HG03060 (cell line): ENCODE measurements at regions not wholly inside any gene's neighbourhood (a gene's known extent, or its start where the extent isn't known, plus 50 kb on each side); places are given as distances from the start of the nearest gene placed in this dataset.
"Not testable (repeated sequence)": the region's sequence is repeated elsewhere in the genome, so short reads cannot be mapped to it uniquely, and the experiment has no call there.

Experiments
- ATAC-seq: cut with Tn5 transposase; IDR thresholded peaks from one replicate; pipeline ENCODE4 v1.9.1; 2021; ENCODE audit warnings: low read depth, moderate number of reproducible peaks; ENCODE audit not compliant: unreplicated experiment

DNA sequence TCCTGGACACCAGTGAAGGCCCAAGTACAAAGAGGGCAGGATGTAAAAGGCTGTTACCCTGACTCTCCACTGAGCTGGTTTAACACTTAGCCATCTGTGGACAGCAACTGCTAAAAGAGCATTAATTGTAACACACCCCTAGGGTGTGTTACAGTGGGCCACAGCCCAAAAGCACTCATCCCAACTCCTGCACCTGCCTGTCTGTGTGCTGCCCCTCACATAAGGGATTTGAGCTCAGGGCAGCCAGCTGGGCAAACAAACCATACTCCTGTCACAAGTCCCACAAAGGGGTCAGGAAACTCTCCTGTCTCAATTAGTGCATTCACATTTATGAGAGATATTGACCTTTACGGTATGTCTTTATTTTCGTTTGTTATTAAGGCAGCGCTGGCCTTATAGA, 833.1 kb upstream of the NXPH2 start:
- no peak for ATAC-seq

DNA sequence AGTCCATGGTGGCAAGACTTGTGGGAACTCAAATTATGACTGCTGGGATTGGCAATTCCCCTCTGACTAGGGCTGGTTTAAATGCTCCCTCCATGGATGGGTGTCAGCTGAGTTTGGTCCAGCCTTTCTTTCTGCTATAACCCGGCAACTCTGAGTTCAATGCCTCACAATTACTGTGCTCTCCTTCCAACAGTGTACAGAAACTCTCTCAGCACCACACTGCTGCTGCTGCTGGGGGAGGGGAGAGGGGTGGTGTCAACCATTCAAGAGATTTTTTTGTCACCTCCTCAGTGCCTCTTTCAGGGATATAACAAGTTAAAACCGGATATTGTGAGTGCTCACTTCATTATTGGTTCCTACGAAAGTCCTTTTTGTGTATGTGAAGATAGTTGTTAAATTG, 830.3 kb upstream of the NXPH2 start:
- no peak for ATAC-seq

DNA sequence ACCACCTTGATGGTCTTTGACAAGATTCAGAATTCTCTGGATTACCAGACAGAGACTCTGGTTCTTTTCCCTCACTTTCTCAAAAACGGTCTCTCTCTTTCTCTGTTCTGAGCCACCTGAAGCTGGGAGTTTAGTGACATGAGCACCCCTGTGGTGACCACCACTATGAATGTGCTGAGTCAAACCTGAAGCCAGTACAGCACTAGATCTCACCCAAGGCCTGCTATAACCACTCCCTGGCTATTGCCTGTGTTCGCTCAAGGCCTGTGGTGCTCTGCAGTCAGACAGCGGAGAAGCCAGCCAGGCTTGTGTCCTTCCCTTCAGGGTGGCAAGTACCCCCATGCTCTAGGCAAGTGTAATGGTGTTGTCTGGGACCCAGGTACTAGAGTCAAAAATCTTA, 828.9 kb upstream of the NXPH2 start:
- no peak for ATAC-seq

DNA sequence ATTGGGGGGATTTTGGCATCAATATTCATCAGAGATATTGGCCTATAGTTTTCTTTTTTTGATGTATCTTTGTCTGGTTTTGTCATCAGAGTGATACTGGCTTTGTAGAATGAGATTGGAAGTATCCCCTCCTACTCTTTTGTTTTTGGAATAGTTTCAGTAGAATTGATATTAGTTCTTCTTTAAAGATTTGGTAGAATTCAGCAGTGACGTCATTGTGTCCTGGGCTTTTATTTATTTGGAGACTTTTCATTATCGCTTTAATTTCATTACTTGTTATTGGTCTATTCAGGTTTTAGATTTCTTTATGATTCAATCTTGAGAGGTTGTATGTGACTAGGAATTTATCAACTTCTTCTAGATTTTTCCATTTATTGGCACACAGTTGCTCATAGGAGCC, 825.5 kb upstream of the NXPH2 start:
- ATAC-seq, result no peak

DNA sequence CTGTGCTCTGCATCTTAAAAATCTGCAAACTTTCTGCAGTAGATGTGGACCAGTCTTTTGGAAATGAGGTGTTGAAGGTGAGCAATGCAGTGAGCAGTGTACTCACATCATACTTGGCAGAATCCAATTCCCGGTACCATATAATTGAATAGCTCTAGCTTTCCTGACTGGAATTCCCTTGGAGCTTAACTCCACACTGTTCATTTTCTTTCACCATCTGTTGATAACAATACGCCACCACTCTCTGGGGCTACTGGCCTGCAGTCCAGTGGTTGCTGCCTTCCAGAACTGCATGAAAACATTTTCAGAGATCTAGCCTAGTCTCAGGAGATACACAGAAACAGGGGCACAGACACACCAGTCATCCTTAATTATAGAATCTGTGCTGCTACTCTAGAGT, 820.0 kb upstream of the NXPH2 start:
- ATAC-seq, result no peak

DNA sequence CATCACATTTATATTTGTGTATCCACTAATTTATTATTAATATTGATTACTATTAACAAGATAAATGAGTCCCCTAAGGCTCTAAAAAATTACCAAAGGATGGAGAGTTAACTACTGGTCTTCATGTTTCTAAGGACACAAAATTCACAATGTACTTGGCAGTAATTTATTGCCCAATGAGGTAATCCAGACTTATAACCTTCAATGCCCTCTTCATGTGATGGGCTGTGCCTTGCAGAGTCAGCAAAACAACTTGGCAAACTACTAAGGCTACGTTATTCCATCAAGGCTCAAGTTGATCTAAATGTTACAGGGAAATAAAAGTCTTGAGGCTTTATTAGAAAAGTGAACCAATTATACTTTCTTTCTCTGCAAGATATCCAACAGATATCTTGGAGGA, 804.9 kb upstream of the NXPH2 start:
- ATAC-seq, result no peak

DNA sequence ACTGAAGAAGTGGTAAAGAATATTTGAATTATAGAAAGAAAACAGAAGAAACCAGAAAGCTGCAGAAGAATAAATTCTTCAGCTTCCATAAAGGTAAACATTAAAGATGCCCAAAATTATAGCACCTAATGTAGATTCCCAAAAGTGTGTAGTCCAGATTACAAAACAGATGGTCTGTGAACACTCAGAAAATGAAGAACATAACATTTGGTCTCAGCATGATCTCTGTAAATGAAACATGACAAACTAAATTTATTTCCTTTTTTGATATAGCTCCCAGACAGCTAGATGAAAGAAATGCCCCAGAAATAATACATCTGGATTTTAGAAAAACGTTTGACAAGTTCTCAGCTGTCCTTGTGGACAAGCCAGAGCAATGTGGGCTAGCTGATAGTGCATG, 794.2 kb upstream of the NXPH2 start:
- no peak for ATAC-seq

DNA sequence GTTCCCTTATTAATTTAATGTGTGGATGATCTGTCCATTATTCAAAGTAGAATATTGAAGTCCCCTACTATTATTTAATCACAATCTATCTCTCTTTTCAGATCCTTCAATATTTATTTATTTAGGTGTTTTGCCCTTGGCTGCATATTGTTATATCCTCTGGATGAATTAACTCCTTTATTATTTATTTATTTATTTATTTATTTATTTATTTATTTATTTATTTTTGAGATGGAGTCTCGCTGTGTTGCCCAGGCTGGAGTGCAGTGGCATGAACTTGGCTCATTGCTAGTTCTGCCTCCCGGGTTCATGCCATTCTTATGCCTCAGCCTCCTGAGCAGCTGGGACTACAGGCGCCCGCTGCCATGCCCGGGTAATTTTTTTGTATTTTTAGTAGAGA, 776.6 kb upstream of the NXPH2 start:
- ATAC-seq, result no peak

DNA sequence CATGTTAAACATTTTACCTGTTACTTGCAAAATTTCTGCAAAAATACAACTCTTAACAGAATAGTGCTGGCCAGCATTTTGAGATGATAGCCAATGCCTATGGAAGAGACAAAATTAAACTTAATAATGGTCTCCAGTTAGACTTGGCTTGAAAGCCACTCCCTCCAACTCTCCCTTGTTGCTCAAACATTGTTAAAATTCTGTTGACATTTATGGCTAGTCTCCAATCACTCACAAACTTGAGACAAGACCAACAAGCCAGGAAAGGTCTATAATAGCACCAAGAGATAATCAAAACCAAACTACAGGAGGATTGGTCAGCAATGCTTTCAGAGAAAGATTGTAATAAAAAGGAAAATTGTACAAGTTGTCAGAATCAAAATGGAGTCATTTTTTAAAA, 770.7 kb upstream of the NXPH2 start:
- ATAC-seq, result no peak

DNA sequence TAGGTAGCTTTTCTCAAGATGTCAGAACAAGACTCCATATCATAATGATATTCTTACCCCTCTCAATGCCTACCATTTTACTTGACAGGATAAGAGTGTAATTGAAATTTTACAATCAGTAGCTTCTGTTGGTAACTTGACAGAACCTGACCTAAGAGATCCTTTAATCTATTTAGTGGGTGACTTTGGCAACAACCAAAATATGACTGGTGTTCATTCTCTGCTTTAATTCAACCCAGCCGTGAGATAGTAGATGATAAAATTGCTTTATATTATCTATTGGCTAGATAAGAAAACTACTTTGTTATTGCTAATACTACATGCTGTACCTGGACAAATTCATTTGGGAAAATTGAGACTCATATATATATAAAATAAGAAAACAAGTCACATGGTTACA, 770.2 kb upstream of the NXPH2 start:
- no peak for ATAC-seq

DNA sequence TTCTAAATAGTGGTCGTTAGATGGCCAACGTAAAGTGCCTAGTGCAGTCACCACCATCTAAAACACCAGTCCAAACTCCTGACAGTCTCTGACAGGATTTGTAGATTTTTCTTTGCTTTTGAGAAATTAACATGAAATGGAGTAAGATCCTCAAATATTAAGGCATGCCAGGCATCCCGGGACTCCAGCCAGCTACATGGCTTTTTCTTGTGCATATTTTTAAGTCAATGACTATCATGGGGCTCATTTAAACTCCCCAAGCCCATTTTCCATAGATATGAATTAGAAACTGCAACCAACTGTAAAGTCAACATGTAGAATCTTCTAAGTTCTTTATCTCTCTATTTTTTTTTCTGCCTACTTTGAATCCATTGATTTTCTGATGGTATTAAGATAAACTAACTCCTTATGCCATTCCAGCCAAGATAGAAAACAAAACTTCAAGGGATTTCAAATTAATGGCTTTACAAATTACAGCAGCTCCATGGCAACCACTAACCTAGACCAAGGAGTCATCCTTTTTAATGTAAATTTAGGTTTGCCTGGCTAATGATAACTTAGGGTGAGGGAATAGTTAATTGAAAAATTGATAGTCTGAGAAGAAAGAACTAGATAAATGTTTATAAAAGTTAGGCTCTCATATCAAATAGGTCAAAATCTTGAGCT, 764.1 kb upstream of the NXPH2 start:
- no peak for ATAC-seq

DNA sequence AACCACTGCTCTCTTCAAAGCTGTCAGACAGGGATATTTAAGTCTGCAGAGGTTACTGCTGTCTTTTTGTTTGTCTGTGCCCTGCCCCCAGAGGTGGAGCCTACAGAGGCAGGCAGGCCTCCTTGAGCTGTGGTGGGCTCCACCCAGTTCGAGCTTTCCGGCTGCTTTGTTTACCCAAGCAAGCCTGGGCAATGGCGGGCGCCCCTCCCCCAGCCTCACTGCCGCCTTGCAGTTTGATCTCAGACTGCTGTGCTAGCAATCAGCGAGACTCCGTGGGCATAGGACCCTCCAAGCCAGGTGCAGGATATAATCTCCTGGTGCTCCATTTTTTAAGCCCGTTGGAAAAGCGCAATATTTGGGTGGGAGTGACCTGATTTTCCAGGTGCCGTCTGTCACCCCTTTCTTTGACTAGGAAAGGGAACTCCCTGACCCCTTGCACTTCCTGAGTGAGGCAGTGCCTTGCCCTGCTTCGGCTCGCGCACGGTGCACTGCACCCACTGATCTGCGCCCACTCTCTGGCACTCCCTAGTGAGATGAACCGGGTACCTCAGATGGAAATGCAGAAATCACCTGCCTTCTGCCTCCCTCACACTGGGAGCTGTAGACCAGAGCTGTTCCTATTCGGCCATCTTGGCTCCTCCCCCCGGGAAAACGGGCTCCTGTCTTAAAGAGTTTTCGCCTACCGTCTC, 758.3 kb upstream of the NXPH2 start:
- not testable (repeated sequence) for ATAC-seq

DNA sequence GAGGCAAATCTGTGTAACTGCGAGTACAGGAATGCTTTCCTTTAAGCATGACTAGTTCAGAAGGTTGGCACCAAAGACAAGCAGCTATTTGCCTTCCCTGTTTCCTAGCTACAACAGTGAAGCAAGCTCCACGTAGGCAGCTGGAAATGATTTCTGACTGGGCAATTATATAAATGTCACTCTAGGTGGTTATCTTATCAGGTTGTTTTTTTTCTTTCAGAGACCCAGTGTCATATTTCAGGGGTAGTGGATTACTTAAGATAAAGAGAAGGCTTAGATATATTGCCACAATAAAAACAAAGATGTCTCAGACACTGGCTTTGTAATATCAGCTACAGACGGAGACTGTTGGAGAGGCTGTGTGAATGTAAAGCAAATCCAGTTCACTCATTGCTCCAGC, 748.9 kb upstream of the NXPH2 start:
- no peak for ATAC-seq

DNA sequence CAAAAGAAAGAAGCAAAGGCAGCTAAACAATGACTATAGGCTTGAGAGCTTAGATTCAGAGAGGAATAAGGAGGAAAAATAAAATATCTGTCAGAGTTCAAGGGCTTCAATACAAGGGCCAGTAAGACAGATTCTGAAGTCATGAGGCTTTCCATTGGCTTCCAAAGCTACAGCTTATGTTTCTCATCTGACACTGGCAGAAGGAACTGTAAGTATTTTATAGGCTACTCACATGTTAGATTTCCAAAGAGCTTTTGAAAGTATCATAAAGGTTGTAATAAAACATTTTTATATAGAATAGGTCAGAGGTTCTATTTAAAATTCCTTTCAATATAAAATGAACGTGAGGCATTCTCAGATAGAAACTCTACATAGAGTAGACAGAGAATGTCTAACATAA, 746.6 kb upstream of the NXPH2 start:
- no peak for ATAC-seq

DNA sequence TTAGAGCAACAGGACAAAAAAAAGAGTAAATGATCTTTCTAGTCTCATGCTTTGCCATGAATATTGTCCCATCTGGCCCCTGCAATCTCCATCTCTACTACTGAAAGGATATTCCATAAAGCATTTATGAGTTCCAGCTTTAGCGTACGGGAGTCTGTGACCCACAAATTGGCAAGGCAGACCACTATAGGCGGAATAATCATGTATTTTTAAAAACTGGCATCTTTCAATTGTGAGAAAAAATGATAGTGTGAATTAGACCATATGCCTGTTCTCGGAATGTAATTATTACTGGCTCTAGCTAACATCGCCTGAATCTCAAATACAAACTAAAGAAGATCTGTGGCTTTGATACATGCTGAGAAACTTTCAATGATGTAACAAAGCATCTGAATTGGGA, 738.1 kb upstream of the NXPH2 start:
- ATAC-seq, result no peak

DNA sequence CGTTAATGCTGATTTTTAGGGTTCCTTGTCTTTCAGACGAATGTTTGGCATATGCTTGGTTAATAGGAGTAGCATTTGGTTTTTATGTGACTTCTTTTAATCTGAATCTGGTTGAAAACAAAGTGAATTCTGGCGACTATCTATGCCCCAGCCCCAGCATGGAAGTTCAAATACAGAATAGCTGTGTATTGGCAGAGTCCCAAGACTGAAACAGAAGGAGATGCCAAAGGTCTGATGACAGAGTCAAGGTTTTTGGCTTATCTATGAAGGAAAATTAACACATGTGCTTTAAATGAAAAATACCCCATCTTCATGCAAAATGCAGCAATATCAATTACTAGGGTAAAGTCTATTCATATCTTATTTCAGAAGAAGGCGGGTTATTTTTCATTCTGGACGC, 734.8 kb upstream of the NXPH2 start:
- ATAC-seq, result no peak

DNA sequence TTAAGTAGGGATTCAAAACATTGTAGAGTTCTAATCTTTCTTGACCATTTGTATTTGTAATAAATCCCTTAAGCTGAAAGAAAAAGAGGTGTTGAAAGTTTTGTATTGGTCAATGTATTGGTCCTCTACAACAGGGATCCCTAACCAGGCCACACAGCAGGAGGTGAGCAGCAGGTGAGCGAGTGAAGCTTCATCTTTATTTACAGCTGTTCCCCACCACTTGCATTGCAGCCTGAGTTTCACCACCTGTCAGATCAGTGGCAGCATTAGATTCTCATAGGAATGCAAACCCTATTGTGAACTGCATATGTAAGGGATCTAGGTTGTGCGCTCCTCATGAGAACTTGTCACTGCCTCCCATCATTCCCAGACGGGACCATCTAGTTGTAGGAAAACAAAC, 715.7 kb upstream of the NXPH2 start:
- no peak for ATAC-seq

DNA sequence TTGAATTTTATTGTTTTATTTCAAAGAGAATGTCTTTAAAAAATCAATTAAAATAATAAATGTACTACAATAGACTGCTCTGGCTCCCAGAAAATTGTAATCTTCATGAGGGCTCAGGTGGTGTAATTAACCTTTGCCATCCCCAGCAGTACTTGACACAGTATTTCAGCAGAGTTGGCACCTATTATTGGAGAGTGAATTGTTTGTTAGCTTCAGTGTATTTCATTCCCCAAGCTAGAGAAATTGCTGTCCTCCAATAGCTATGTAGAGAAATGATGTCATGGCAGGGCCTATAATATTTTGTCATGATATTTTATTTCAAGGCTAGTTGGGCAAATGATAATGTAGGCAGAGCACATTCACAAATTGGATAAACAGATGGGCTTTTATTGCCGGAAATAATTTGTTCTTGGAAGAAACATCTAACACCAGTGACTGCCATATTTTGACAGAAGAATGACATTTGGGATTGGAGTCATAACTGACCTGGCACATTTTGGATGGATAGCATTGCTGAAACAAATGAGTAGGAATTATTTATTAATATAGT, 712.0 kb upstream of the NXPH2 start:
- no peak for ATAC-seq

DNA sequence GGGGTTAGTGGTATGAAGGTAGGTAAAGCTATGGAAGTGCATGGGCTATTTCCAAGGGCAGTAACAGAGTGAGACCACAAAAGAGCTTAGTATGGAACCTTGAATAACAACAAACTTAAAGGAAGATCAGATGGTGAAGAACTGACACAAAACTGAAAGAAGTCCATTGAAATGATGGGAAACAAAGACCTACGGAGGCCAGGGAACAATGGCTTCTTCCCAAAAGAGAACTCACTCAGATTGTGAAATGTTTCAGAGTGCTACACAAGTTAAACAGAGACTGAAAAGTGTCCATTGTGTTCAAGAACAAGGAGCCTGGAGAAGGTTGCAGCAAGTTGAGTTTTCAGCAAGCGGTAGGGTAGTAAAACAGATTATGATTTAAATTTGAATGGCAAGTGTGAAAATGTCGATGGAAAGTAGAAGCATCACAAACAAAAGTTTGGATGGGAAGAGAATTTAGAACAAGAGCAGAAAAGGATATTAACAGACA, 700.0 kb upstream of the NXPH2 start:
- no peak for ATAC-seq

DNA sequence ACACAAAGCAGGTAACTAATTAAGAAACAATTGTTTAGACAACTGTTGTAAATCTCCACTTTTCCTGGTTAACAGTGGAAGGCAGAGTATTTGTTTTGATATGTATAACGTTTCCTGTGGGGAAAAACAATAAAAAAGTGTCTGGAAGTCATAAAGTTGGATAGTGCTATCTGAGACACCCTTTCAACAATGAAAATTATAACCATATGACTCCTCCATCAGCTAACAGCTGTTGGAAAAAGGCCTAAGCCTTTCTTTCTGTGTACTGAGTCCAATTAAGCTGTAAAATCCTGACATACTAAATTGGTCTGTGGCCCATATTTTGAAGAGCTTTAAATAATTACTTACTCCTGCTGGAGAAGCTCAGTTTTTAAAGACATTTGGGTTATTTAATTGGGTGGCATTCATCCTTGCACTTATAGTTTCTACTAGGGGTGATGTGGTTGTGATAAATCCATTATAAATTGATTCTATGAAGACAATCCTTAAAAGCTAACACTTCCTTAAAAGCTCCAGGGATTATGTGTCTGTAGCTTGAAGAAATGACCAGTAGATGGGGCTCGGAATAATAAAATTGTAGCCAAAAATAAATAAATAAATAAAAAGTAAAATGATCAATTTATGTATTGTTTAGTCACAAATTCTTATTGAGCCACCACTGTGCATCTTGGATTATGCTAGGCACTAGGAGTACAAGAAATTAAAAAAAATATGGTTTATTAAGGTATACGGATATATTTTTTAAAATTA, 698.1 kb upstream of the NXPH2 start:
- ATAC-seq, result no peak

DNA sequence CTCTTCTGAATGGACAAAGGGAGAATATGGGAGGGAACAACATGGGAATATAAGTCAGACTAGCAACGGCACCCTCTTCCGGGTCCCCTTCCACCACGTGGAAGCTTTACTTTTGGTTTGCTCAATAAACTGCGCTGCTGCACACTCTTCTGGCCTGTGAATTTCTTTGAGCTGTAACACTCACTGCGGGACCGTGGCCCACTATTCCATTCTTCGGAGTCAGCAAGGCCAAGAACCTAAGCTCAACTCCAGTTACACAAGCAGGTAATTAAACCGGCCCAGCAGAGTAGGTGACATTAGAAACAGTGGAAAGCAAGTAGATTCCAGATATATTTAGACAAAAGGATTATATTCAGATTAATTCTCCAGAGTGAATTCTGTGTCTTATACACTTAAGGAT, 697.4 kb upstream of the NXPH2 start:
- no peak for ATAC-seq
